Renal cortex interstitium (tissue), 11 donors: ENCODE measurements at regions not wholly inside any gene's neighbourhood (a gene's known extent, or its start where the extent isn't known, plus 50 kb on each side); places are given as distances from the start of the nearest gene placed in this dataset.
"Not testable (repeated sequence)": the region's sequence is repeated elsewhere in the genome, so short reads cannot be mapped to it uniquely, and the experiment has no call there.

Experiments used
- DNase-seq, 11 donors: peaks; one replicate each; pipeline ENCODE4 v3.0.0-alpha.2; 2013; ENCODE audit warnings: low read depth in 9 of 11, low spot score in 4 of 11; ENCODE audit errors: extremely low read depth in 1 of 11

- DNase-seq = no peak
Observed at GRCh38 chr5:17810734-17811133, 176.5 kb downstream of the TAF11L14 start.

GRCh38 chr5:17813214-17813613 lies 179.0 kb downstream of the TAF11L14 start:
- no peak for DNase-seq

GRCh38 chr5:17816505-17816904 lies 182.2 kb downstream of the TAF11L14 start:
- DNase-seq = no peak

GRCh38 chr5:17816944-17817343 lies 182.7 kb downstream of the TAF11L14 start:
- no peak for DNase-seq

- DNase-seq = no peak
Observed at GRCh38 chr5:17817990-17818389, 183.7 kb downstream of the TAF11L14 start.

- no peak for DNase-seq
Observed at GRCh38 chr5:17819783-17820182, 185.5 kb downstream of the TAF11L14 start.

GRCh38 chr5:17828681-17829080 lies 194.4 kb downstream of the TAF11L14 start:
- no peak for DNase-seq

GRCh38 chr5:17829456-17829855 lies 195.2 kb downstream of the TAF11L14 start:
- DNase-seq = no peak

GRCh38 chr5:17831279-17831678 lies 197.0 kb downstream of the TAF11L14 start:
- no peak for DNase-seq

GRCh38 chr5:17832949-17833745 lies 198.9 kb downstream of the TAF11L14 start:
- DNase-seq = no peak

- no peak for DNase-seq
Observed at GRCh38 chr5:17837757-17838156, 203.5 kb downstream of the TAF11L14 start.

GRCh38 chr5:17838469-17838868 lies 204.2 kb downstream of the TAF11L14 start:
- DNase-seq = no peak

GRCh38 chr5:17839848-17840247 lies 205.6 kb downstream of the TAF11L14 start:
- no peak for DNase-seq

GRCh38 chr5:17846496-17846895 lies 212.2 kb downstream of the TAF11L14 start:
- DNase-seq = no peak

- DNase-seq = no peak
Observed at GRCh38 chr5:17847286-17847685, 213.0 kb downstream of the TAF11L14 start.

GRCh38 chr5:17852111-17852510 lies 217.9 kb downstream of the TAF11L14 start:
- no peak for DNase-seq

GRCh38 chr5:17852740-17853139 lies 218.5 kb downstream of the TAF11L14 start:
- no peak for DNase-seq

GRCh38 chr5:17854901-17855300 lies 220.6 kb downstream of the TAF11L14 start:
- no peak for DNase-seq

- no peak for DNase-seq
Observed at GRCh38 chr5:17860660-17861315, 226.5 kb downstream of the TAF11L14 start.

- not testable (repeated sequence) for DNase-seq
Observed at GRCh38 chr5:17864903-17865302, 230.6 kb downstream of the TAF11L14 start.

GRCh38 chr5:17865966-17866365 lies 231.7 kb downstream of the TAF11L14 start:
- not testable (repeated sequence) for DNase-seq
